HEK293 (cell line): ENCODE measurements at regions not wholly inside any gene's neighbourhood (a gene's known extent, or its start where the extent isn't known, plus 50 kb on each side); places are given as distances from the start of the nearest gene placed in this dataset.

Source experiments
- SCRT1 ChIP-seq: fragments of 450-650 bp; formaldehyde crosslinking; IDR thresholded peaks from 2 replicates; pipeline ENCODE4 v1.5.1; 2016; ENCODE audit warnings: missing biosample characterization, missing genetic modification characterization, borderline replicate concordance
- SETDB1 ChIP-seq: IDR thresholded peaks from one replicate; pipeline ENCODE4 v1.6.1; 2017; ENCODE audit warnings: mild to moderate bottlenecking, low read length, moderate library complexity, mixed read lengths; ENCODE audit not compliant: insufficient read length
- SP3 ChIP-seq: fragments of 450-650 bp; formaldehyde crosslinking; IDR thresholded peaks from 2 replicates; pipeline ENCODE4 v1.5.1; 2016; ENCODE audit warnings: missing biosample characterization, missing genetic modification characterization
- YY1 ChIP-seq: fragments of 450-650 bp; formaldehyde crosslinking; IDR thresholded peaks from 2 replicates; pipeline ENCODE4 v1.5.1; 2018; ENCODE audit warnings: missing biosample characterization, missing genetic modification characterization
- ZBTB8A ChIP-seq: fragments of 450-650 bp; formaldehyde crosslinking; IDR thresholded peaks from 2 replicates; pipeline ENCODE4 v1.5.1; 2016; ENCODE audit warnings: missing biosample characterization, missing genetic modification characterization
- TF ChIP-seq, protein P1 (sequence below): fragments of 450-650 bp; formaldehyde crosslinking; IDR thresholded peaks from 2 replicates; pipeline ENCODE4 v1.5.1; 2016; ENCODE audit warnings: missing biosample characterization, missing genetic modification characterization

DNA sequence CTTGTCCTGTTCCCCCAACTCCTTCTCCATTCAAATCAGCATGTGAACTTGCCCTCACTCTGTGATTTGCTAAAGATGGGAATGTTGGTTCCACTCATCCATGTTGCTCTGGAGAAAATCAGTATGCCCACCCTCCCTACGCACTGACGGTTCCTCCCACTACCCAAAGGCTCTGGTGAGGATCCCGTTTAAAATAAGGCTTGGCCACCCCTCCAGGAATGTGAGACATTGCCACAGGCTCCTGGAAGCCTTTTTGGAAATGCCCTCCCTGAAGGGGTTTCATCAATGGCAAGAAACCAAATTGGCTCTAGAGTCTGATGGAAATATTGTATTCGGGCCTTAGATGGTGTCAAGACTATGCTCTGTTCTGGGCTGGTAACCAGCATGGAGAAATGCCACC, 187.3 kb downstream of the USP12 start:
- TF ChIP-seq YY1 (tag by site-specific recombination) (no peak), SCRT1 (tag by site-specific recombination) (no peak), ZBTB8A (tag by site-specific recombination) (no peak), SP3 (tag by site-specific recombination) (no peak), SETDB1 (no peak)
- TF ChIP-seq, protein P1, sequence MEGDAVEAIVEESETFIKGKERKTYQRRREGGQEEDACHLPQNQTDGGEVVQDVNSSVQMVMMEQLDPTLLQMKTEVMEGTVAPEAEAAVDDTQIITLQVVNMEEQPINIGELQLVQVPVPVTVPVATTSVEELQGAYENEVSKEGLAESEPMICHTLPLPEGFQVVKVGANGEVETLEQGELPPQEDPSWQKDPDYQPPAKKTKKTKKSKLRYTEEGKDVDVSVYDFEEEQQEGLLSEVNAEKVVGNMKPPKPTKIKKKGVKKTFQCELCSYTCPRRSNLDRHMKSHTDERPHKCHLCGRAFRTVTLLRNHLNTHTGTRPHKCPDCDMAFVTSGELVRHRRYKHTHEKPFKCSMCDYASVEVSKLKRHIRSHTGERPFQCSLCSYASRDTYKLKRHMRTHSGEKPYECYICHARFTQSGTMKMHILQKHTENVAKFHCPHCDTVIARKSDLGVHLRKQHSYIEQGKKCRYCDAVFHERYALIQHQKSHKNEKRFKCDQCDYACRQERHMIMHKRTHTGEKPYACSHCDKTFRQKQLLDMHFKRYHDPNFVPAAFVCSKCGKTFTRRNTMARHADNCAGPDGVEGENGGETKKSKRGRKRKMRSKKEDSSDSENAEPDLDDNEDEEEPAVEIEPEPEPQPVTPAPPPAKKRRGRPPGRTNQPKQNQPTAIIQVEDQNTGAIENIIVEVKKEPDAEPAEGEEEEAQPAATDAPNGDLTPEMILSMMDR (tag by site-specific recombination), result no peak
